ENCODE measurements at regions not wholly inside any gene's neighbourhood (a gene's known extent, or its start where the extent isn't known, plus 50 kb on each side); places are given as distances from the start of the nearest gene placed in this dataset.

DNA sequence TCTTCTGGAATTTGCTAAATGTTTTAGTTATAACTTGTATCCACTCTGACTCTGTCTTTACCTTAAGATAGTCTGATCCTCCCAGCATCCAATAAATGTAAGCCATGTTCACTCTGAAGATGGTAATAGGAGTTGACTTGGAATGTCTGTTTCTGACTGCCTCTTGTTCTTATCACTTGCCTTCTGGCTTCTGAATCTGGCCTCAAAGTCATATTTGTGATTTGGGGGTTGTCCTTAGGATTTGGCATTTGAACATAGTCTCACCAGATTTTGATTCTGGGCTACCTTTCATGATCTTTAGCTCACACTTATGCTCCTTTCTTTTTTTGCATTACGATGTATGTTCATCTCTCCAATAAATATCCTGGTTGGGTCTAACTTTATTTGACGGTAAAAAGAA, 247.0 kb downstream of the SH2D4B start:
- TF ChIP-seq CTCF (IDR thresholded peaks at IDR 0.05) (no peak), POLR2A (IDR thresholded peaks at IDR 0.05) (no peak)
